ENCODE measurements at regions not wholly inside any gene's neighbourhood (a gene's known extent, or its start where the extent isn't known, plus 50 kb on each side); places are given as distances from the start of the nearest gene placed in this dataset.
"Not testable (repeated sequence)": the region's sequence is repeated elsewhere in the genome, so short reads cannot be mapped to it uniquely, and the experiment has no call there.

- no peak for DNase-seq
These were observed 112.0 kb downstream of the UTRN start for GRCh38 chr6:144397141-144397540.

DNA sequence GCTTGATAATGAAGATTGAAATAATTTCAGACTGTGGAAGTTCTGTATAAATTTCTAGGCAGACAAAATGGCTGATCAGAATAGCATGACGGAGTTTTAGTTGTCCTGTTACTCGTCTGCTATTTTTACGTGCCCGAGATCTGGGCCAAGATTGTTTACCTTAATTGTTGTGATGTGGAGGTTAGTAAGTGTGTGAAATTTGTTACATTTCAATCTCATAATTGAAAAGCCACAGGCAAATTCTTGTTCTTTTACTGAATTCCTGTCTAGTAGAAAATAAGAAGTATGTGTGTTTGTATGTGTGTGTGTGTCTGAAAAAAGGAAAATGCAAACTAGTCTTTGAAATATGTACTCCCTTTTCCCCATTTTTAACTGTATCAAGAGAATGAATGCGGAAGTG is 115.2 kb downstream of the UTRN start:
- no peak for DNase-seq

DNA sequence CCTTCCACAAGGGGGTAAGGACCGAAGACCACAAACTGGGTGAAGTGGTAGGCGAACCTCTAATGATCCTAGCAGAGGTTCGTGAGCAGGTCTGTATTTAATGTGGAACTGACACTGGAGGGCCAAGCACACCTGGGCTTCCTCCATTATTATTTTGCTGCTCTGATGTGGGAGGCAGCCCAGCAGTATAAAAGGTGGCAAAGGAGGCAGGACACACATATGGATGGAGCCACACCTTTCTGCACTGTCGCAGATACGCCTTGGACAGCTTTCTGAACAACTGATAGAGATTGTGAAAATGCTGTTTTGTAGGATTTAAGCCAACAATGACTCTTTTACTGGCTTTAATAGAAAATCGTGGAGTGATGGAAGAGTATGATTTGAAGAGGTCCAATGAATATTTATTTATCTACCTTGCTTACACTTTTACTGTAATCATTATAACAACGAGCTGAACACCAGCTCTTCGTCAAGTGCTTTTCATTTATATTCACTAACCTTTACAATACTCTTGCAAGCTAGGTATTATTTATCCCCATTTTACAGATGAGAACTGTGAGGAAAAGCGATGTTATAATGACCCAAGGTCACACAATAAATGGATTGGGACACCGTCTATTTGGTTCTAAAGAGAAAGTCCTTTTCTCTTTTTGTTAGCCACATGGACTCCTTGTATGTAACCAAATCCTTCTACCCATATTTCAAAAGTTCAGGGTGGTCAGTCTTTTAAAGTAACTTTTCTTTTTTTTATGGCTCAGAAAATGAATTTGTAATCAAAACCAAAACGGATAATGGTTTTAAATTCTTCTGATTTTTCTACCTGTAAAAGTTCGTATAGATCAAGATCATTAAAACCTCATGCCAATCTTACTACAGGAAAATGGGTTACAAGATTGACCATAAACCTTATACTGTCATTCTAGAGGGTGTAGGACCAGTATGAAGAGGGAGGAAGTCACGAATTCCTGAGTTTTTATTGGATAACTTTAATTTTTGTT is 116.9 kb downstream of the UTRN start:
- no peak for DNase-seq

- no peak for DNase-seq
These were observed 117.6 kb downstream of the UTRN start for GRCh38 chr6:144402750-144403149.

GRCh38 chr6:144405163-144405562 is 120.0 kb downstream of the UTRN start:
- DNase-seq = no peak

DNA sequence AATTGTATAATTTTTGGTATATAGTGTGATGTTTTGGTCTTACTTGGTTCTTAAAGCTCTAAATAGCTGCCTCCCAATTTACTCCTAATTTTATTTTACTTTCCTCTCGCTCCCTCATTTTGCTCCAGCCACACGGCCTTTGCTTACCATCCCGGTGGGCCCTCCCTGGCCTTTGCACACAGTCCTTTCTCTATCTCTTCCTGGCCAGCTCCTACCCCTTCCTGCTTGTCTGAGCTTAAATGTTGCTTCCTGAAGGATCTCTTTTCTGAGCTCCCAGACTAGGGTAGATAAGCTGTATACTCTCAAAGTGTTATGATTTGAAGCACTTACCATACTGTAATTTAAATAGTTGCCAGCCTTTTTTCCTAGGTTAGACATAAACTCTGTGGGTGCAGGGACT is 121.7 kb downstream of the UTRN start:
- DNase-seq = no peak

- no peak for DNase-seq
These were observed 123.0 kb downstream of the UTRN start for GRCh38 chr6:144408161-144408560.

DNA sequence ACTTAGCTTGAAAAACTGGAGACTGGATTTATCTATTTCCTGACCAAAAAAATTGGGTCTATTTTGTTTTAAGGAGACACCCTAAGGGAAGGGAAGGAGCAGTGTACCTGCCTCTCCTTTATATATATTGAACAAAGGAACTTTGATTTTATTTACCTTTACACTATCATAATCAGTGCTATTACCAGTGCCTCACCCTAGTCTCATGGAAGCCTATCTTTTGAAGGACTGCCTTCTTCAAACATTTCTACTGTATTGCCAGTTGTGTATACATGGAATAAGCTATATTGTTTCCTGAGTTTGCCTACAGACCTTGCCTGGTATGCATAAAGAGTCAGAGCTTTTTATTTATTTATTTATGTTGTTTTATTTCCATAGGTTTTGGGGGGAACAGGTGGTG is 124.9 kb downstream of the UTRN start:
- DNase-seq = no peak

DNA sequence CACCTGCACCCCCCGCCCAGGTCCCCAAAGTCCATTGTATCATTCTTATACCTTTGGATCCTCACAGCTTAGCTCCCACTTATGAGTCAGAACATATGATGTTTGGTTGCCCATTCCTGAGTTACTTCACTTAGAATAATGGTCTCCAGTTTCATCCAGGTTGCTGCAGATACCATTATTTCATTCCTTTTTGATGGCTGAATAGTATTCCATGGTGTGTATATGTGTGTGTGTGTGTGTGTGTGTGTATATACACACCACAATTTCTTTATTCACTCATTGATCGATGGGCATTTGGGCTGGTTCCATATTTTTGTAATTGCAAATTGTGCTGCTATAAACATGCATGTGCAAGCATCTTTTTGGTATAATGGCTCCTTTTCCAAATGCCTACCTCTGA is 125.4 kb downstream of the UTRN start:
- not testable (repeated sequence) for DNase-seq

GRCh38 chr6:144411531-144412165 is 126.5 kb downstream of the UTRN start:
- peak in 1 of 2 experiments; percentile 4 for DNase-seq

- DNase-seq = no peak
These were observed 128.3 kb downstream of the UTRN start for GRCh38 chr6:144413418-144413817.

DNA sequence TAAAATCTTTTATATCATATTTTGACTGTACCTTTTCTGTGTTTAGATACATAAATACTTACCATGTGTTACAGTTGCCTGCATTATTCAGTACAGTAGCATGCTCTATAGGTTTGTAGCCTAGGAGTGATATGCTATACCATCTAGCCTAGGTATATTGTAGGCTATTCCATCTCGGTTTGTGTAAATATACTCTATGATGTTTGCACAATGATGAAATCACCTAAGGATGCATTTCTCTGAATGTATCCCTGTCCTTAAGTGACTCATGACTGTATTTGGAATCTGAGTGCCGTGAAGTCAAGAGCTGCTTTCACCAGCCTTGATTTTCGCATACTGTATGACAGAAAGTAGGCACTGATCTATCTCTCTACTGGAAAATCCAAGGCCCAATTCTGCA is 129.9 kb downstream of the UTRN start:
- DNase-seq = no peak

GRCh38 chr6:144415835-144416237 is 130.7 kb downstream of the UTRN start:
- DNase-seq = no peak

- DNase-seq = no peak
These were observed 131.1 kb downstream of the UTRN start for GRCh38 chr6:144416244-144416643.

DNA sequence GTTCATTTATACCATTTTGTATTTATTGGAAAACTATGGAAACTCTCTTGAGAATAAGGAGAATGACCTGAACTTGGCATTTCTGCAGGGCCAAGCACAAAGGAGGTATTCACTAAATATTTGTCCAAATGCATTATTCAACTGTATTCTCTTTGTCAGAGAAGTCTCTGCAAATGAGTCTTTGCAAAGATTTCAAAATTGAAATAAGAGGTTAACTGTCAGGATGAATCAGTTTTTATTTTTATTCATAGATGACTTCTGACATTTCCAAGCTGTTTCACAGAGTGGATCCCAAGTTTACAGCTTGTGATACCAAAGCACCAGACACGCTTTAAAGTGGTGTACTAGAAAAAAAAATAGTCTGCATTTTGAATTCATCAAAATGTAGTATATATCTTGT is 131.6 kb downstream of the UTRN start:
- no peak for DNase-seq

- DNase-seq = no peak
These were observed 132.5 kb downstream of the UTRN start for GRCh38 chr6:144417681-144418080.

GRCh38 chr6:144418959-144419545 is 133.9 kb downstream of the UTRN start:
- DNase-seq = no peak

GRCh38 chr6:144423167-144423566 is 138.0 kb downstream of the UTRN start:
- DNase-seq = peak in 1 of 2 experiments; percentile 15

DNA sequence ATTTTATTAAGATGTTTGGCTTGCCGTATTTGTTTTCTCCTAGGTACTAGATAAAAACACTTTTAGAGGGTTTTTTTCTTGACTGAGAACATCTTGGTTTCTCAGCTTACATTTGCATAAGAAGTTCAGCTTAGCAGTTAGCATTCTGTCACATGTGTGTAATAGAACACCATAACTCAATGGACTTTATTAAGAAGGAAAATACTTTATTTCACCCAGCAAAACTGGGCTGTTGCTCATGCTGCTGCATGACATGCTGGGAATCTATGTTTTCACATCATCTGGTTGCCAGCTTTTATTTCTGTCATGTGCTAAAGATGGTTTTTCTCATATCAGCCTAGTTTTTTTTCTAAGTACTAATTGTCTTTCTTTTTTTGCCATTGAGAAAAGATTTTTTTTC is 144.6 kb downstream of the UTRN start:
- DNase-seq = no peak

- not testable (repeated sequence) for DNase-seq
These were observed 148.3 kb downstream of the UTRN start for GRCh38 chr6:144433446-144433845.

DNA sequence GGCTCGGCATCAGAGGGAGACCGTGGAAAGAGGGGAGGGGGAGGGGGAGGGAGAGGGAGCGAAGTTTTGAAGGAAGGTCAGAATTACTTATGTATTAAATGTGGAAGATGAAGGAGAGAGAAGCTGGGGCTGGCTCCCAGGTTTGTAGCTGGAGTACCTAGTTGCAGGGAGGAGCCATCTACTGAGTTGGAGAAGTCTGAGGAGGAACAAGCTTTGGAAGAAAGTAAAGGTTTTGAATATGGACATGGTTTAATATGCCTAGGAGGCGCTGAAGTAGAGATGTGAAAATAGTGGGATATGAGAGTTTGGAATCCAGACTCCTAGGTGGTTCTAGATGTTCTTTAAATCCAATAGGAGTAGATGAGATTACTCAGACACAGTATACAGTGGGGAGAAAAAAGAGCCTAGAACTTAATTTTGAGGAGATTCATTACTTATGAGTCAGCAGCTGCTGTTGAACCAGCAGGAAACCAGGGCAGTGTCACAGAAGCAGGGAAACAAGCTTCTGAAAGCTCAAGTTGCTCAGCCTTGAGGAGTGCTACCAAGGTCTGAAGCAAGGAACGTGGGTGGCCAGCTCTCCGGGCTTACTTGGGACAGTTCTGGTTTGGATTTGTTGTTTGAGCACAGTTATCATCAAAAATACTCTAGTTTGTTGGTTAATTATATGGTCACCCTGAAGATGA is 149.3 kb downstream of the UTRN start:
- DNase-seq = no peak

GRCh38 chr6:144435602-144436426 is 150.7 kb downstream of the UTRN start:
- no peak for DNase-seq
